HG02884 (cell line): ENCODE measurements at regions not wholly inside any gene's neighbourhood (a gene's known extent, or its start where the extent isn't known, plus 50 kb on each side); places are given as distances from the start of the nearest gene placed in this dataset.

Source experiments
- ATAC-seq: cut with Tn5 transposase; IDR thresholded peaks from one replicate; pipeline ENCODE4 v1.9.1; 2021; ENCODE audit warnings: mild to moderate bottlenecking, moderate library complexity; ENCODE audit not compliant: unreplicated experiment

DNA sequence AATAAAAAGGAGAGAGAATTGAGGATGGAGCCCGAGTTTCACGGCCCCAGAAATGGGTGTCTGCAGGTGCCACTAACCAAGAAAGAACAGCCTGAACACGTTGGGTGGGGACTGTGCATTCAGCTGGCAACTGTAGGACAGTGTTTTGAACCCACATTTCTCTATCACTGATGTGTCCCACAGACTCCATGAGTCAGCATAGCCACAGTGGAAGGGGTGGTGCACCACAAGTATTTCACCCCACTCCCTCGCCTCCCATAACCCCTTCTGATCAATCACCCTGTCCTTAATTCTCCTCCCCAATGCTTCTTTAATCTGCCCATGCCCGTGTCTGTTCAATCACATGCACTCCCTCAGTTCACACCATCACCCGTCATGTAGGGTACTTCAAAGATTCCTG, 291.5 kb downstream of the ZNF516 start:
- no peak for ATAC-seq

GRCh38 chr18:76202322-76202721, 292.7 kb downstream of the ZNF516 start:
- ATAC-seq: no peak

- ATAC-seq: no peak
Measured at GRCh38 chr18:76195601-76196000, 299.4 kb downstream of the ZNF516 start.

DNA sequence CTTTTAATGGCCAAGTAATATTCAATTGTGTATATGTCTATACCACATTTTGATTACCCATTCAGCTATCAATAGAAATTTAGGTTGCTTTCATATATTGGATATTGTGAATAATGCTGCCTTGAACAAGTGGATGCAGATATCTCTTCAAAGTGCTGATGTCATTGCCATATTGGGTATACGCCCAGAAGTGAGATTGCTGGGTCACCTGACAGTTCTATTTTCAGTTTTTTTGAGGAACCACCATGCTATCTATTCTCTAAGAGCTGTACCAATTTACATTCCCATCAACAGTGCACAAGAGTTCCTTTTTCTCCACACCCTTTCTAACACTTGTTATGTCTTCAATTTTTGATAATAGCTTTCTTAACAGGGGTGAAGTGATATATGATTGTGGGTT, 306.9 kb downstream of the ZNF516 start:
- no peak for ATAC-seq

DNA sequence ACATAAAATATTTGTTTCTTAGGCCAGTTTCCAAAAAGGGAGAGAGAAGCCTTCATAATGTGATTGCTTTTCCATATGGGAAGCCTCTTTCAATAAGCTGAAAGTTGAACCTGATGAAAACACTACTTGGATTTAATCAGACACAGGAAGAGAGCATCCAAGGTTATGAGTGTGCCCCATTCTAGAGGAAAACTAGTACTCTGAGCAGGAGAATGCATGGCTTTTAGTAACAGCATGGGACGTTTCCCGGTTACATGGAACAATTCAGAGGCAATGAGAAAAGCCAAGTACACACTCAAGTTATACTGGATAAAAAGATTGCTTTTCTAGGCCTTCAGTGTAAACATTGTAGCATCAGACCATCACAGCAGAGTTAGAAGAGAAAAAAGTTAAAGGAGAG, 315.8 kb downstream of the ZNF516 start:
- ATAC-seq: no peak

GRCh38 chr18:76177160-76177559, 317.9 kb downstream of the ZNF516 start:
- ATAC-seq: no peak

DNA sequence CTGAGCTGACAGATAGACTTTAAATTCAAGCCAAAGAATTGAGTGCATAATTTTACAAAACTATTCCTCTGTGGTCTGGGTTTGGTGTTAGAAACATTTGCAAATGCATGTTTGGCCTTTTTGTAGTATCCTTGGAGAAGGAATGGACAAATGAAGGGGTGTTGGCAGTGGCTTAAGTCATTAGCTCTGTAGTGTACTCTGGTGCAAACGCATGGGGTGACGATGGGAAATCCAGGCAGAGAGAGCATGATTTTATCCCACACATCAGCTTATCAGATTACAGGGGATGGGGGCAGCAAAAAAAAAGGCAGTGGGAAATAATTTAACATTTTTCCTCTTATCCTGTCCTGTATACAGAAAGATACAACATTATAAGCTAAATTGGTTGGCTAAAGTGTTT, 320.6 kb downstream of the ZNF516 start:
- ATAC-seq: no peak

DNA sequence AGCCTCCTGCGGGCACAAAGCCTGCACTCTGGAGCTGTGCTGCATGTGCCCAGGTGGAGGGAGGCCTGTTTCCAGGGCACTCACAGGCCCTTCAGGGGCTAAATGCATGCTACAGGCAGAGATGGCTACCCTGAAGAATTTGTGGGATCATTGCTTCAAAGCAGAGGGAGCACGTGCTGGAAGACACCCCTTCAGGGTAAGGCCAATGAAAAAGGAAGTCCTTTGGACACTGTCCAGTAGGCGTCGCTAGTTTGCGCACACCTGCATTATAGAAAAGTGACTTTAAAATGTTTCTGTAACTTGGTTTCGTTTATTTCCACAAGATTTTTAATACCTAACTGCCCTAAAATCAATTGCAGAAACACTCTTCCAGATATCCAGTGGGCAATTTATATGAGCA, 325.3 kb downstream of the ZNF516 start:
- ATAC-seq: no peak

- ATAC-seq: no peak
Measured at GRCh38 chr18:76167845-76168621, 327.0 kb downstream of the ZNF516 start.

DNA sequence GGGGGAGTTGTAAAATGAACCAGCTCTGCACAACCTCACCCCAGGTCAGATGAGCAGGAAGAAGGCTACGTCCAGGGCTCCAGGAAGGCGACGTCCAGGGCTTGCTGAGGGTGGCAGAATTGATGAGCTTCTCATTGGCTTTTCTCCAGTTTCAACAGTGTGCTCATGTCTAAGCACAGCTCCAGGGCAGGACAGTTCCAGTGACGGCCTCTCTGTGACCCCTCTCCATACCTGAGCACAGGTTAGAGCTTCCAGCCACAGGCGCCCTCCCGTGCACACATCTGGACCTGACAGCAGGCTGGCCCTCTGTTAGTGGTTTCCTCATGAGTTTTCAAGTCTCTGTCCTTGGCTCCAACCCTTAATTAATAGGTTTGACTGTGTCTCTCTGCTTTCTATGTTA, 327.6 kb downstream of the ZNF516 start:
- no peak for ATAC-seq

DNA sequence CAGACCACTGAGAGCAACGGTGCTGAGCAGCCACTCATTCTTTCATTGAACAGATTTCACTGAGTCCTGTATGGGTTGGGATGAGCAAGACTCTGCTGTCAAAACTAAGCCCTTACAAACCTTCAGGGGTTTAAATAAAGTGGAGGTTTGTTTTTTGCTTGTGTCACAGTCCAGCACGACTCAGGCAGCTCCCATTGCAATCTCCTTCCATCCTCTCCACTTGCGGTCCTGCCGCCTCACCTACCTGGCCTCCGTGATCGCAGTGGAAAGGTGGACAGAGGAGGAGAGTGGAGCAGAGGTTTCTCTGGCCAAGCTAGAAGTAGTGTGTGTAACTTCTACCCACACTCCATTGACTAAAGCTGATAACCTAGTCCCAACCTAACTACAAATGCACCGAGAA, 332.2 kb downstream of the ZNF516 start:
- ATAC-seq: no peak

DNA sequence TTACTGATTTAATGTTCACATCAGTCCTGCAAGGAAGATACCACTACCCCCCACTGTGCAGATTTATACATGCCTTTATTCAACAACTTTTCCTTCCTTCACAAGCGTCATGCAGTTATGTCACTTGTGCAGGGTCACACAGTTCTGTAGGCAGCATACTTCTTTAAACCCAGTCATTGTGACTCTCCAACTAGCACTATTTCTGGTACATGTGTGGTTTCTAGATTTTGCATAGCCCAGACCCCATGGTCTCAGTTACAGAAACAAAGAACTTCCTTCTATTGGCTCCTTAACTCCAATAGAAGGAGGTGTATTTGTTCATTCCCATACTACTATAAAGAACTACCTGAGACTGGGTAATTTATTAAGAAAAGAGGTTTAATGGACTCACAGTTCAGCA, 333.1 kb downstream of the ZNF516 start:
- ATAC-seq: no peak

GRCh38 chr18:76153691-76154090, 341.4 kb downstream of the ZNF516 start:
- ATAC-seq: no peak

- no peak for ATAC-seq
Measured at GRCh38 chr18:76149734-76150133, 345.3 kb downstream of the ZNF516 start.

- no peak for ATAC-seq
Measured at GRCh38 chr18:76149284-76149683, 345.8 kb downstream of the ZNF516 start.

DNA sequence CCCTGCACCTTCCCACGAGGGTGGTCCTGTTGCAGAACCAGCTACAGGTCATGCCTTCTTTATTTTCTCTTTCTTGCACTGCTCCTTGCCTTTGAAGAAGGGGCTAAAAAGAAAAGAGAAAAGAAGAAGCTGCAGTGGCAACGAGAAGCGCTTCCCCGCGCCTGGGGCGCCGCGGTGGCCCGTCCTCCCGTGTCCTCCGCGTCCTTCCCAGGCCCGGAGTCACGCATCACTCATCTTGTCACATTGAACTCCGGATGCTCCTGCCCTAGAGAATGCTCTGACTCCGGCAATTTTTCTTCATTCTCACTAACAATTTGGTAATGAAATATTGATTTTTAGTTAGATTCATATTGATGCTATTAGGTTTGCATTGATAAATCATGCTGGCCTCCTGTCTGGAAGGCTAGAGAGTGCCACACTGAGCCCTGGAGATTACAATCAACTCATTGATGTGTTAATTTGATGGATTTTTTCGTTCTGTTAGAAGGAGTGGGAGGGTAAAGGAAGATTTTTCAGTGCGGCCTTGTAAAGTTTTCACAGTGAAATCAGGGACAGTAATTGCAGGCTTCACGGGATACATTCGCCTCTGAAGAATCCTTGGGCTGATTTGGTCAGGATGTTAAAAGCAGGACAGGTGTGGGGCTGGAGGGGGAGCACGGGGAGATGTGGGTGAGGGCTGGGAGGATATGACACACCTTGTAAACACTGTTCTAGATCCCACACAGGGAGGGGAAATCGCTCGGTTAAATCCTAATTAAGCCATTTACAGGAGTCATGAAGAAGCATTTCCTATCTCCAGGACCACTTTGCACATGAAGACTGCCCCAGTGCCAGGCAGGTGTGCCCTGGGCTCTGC, 349.3 kb downstream of the ZNF516 start:
- ATAC-seq: no peak

GRCh38 chr18:76144844-76145243, 350.2 kb downstream of the ZNF516 start:
- ATAC-seq: no peak

GRCh38 chr18:76142611-76143010, 352.4 kb downstream of the ZNF516 start:
- no peak for ATAC-seq

DNA sequence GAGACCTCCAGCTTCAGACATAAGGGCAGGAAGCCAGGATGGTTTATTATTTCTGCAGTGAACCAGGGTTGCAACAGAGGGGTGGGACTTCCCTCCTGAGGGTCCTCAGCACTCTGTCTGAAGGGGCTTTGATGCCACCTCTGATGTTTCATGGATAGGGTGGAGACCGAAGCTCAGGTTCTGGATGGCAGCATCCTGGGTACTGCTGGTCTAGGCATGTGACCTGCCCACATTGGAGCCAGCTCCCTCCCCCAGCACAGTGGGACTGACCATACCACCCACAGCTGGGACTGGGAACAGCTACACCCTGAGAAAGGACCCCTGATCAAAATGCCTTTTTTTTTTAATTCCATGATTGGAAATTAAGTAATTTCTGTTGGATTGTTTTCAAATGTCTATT, 355.2 kb downstream of the ZNF516 start:
- ATAC-seq: no peak

GRCh38 chr18:76137216-76137615, 357.8 kb downstream of the ZNF516 start:
- no peak for ATAC-seq

DNA sequence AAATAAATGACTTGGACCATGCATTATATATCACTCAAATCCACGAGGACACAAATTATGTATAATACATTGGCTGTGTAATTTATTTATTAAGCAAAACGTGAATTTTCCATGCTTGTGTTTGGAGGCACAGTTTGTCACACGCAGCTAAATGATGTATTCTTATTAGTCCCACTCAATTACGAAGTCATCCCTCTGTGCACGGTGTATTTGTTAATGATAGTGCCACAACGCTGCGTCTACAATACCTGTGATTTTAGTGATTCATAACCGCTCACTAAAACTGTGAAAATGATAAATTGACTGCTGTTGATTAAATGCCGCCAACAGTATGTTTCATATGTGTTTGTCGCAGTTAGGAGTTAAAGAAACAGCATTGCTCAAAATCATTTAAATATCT, 358.3 kb downstream of the ZNF516 start:
- no peak for ATAC-seq

- ATAC-seq: no peak
Measured at GRCh38 chr18:76134628-76135027, 360.4 kb downstream of the ZNF516 start.
